A673 (cell line): ENCODE measurements at regions not wholly inside any gene's neighbourhood (a gene's known extent, or its start where the extent isn't known, plus 50 kb on each side); places are given as distances from the start of the nearest gene placed in this dataset.

Source experiments
- BruUV-seq: library from RNA; stranded (reverse); fragments of 400-500 nt; replicated peaks from 2 replicates; lab custom pipeline; 2021; lab: Mats Ljungman, UMichigan
- CTCF ChIA-PET: fragments of 300-600 bp; sonication (Branson Sonifier 250); formaldehyde crosslinking; loops from one replicate; lab custom pipeline; 2022; ENCODE audit warnings: antibody characterized with exemption; lab: Charles Lee
- POLR2A ChIA-PET: fragments of 300-600 bp; sonication (Branson Sonifier 250); formaldehyde crosslinking; loops from one replicate; lab custom pipeline; 2022; ENCODE audit warnings: antibody characterized with exemption; ENCODE audit not compliant: low non-redundant PET; lab: Charles Lee
- DNase-seq: peaks from one replicate; pipeline ENCODE4 v3.0.0-alpha.2; 2015; ENCODE audit warnings: low spot score
- H3K27ac ChIP-seq: fragments of 200-600 bp; sonication (generic); 2 replicates; pipeline ENCODE4 v1.5.1; 2016; ENCODE audit warnings: mixed run types, low read depth, mild to moderate bottlenecking, mixed read lengths, antibody characterized with exemption, low read length; ENCODE audit not compliant: poor library complexity, severe bottlenecking
- H3K27me3 ChIP-seq: fragments of 200-600 bp; sonication (generic); replicated peaks from 2 replicates; pipeline ENCODE4 v1.6.1; 2017; ENCODE audit warnings: mixed run types, low read depth, mild to moderate bottlenecking, mixed read lengths, antibody characterized with exemption, low read length; ENCODE audit not compliant: insufficient read depth, poor library complexity
- H3K36me3 ChIP-seq: fragments of 200-600 bp; sonication (generic); 2 replicates; pipeline ENCODE4 v1.6.1; 2016; ENCODE audit warnings: mixed run types, mild to moderate bottlenecking, mixed read lengths, antibody characterized with exemption, low read length; ENCODE audit not compliant: insufficient read depth, poor library complexity, severe bottlenecking
- H3K4me1 ChIP-seq: fragments of 200-600 bp; sonication (generic); 2 replicates; pipeline ENCODE4 v1.6.1; 2017; ENCODE audit warnings: mixed run types, mild to moderate bottlenecking, mixed read lengths, antibody characterized with exemption, low read length; ENCODE audit not compliant: insufficient read depth, poor library complexity, severe bottlenecking
- H3K4me3 ChIP-seq: fragments of 200-600 bp; sonication (generic); 2 replicates; pipeline ENCODE4 v1.5.1; 2016; ENCODE audit warnings: low read depth, mixed run types, mild to moderate bottlenecking, mixed read lengths, low read length; ENCODE audit not compliant: poor library complexity, severe bottlenecking
- H3K9me3 ChIP-seq: fragments of 200-600 bp; sonication (generic); 2 replicates; pipeline ENCODE4 v1.6.1; 2016; ENCODE audit warnings: mixed run types, low read depth, mild to moderate bottlenecking, mixed read lengths, antibody characterized with exemption, low read length; ENCODE audit not compliant: poor library complexity, severe bottlenecking
- EZH2 ChIP-seq: fragments of 200-600 bp; sonication (generic); IDR thresholded peaks from 2 replicates; pipeline ENCODE4 v1.6.1; 2017; ENCODE audit warnings: borderline replicate concordance, low read depth, mild to moderate bottlenecking, mixed read lengths, antibody characterized with exemption, low read length; ENCODE audit not compliant: poor library complexity, severe bottlenecking
- intact Hi-C: fragments of 100-400 bp; cut with micrococcal nuclease; formaldehyde crosslinking; loops from one replicate; pipeline ENCODE4 v1.10.0; 2022; ENCODE audit not compliant: unreplicated experiment
- TF ChIP-seq, protein P1 (sequence below): fragments of 300-800, 200-600 bp; sonication (generic); conservative IDR thresholded peaks from 2 replicates; pipeline ENCODE4 v1.5.1; 2017; ENCODE audit warnings: low read depth, mild to moderate bottlenecking, antibody characterized with exemption, low read length, moderate library complexity, mixed read lengths

DNA sequence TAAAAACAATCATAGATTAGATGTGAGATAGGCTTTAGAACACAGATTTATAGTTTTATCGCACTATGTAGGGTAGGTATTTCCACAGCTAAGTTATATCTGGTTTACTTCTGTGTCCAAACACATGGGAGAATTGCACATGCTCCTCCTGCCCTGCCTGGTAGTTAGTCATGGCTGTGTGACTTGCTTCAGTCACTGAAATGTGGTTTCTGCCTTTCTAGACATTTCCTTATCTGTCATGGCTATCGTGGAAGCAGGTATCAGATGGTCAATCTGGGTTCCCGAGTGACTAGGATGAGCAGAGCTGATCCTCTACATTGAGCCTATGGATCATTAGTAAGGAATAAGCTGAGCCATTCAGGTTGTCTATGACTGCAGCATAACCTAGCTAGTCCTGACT is 117.8 kb upstream of the GMDS start:
- no peaks in the 10 kb centered on the region for H3K9me3 ChIP-seq
- H3K4me3 ChIP-seq, result no peak overlapping the region
- H3K27me3 ChIP-seq, result no peaks in the 10 kb centered on the region
- H3K36me3 ChIP-seq, result no peaks in the 10 kb centered on the region
- DNase-seq, result no peak
- H3K27ac ChIP-seq, result no peak overlapping the region
- no peaks in the 10 kb centered on the region for H3K4me1 ChIP-seq
- intact Hi-C loops, result no loop called here
- POLR2A ChIA-PET, result no interaction called here
- TF ChIP-seq, protein P1, sequence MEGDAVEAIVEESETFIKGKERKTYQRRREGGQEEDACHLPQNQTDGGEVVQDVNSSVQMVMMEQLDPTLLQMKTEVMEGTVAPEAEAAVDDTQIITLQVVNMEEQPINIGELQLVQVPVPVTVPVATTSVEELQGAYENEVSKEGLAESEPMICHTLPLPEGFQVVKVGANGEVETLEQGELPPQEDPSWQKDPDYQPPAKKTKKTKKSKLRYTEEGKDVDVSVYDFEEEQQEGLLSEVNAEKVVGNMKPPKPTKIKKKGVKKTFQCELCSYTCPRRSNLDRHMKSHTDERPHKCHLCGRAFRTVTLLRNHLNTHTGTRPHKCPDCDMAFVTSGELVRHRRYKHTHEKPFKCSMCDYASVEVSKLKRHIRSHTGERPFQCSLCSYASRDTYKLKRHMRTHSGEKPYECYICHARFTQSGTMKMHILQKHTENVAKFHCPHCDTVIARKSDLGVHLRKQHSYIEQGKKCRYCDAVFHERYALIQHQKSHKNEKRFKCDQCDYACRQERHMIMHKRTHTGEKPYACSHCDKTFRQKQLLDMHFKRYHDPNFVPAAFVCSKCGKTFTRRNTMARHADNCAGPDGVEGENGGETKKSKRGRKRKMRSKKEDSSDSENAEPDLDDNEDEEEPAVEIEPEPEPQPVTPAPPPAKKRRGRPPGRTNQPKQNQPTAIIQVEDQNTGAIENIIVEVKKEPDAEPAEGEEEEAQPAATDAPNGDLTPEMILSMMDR, result no peak
- no peak for TF ChIP-seq EZH2
- CTCF ChIA-PET, result no interaction called here
- BruUV-seq, result no TSS peak

DNA sequence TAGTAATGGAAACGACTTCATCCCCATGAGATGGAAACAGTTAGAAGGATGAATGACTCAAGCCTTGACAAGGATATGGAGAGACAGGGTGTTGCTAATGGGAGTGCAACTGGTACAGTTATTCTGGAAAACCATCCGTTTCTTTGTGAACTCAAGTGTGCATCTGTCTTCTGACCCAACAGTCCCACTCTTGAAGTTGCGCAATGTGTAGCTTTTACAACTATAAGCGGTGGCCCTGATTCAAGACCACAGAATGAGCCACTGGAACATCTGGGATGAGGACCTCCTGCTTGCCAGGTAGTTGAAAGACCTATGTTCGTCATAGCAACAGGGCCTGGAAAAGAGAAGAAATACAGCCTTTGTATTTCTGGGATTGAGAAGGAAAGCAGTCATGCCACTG is 115.8 kb upstream of the GMDS start:
- ChIA-PET POLR2A (no interaction called here), CTCF (interaction anchor here (0.6 kb wide), 1 partner anchor 123 kb away, joined by 3 read pairs; no protein-coding TSS in a partner anchor)
- Histone ChIP-seq H3K4me1 (no peaks in the 10 kb centered on the region), H3K9me3 (no peaks in the 10 kb centered on the region), H3K27me3 (no peaks in the 10 kb centered on the region), H3K27ac (no peak overlapping the region), H3K4me3 (no peak overlapping the region), H3K36me3 (no peaks in the 10 kb centered on the region)
- no peak for DNase-seq
- BruUV-seq, result no TSS peak
- TF ChIP-seq, protein P1, result no peak
- no peak for TF ChIP-seq EZH2
- intact Hi-C loops, result no loop called here

DNA sequence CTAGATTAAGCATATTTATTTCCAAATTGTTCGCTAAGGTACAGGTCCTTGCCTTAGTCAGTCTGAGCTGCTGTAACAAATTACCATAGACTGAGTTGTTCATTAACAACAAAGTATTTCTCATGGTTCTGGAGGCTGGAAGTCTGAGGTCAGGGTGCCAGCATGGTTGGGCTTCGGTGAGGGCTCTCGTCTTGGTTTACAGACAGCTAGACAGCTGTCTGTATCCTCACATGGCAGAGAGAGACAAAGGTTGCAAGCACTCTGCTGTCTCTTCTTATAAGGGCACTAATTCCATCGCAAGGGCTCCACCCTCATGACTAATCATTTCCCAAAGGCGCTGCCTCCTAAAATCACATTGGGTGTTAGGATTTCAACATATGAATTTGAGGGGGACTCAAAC is 115.3 kb upstream of the GMDS start:
- DNase-seq, result no peak

More for the DNA sequence above, 115.3 kb upstream of the GMDS start:
- Histone ChIP-seq H3K27me3 (no peaks in the 10 kb centered on the region), H3K4me3 (no peak overlapping the region), H3K36me3 (no peaks in the 10 kb centered on the region), H3K27ac (no peak overlapping the region), H3K4me1 (no peaks in the 10 kb centered on the region), H3K9me3 (no peaks in the 10 kb centered on the region)
- CTCF ChIA-PET, result interaction anchor here (0.6 kb wide), 1 partner anchor 123 kb away, joined by 3 read pairs; no protein-coding TSS in a partner anchor
- TF ChIP-seq, protein P1, result no peak
- no peak for TF ChIP-seq EZH2
- intact Hi-C loops, result no loop called here
- BruUV-seq, result no TSS peak
- POLR2A ChIA-PET, result no interaction called here
